Eye (tissue), 1 donor: ENCODE measurements at regions not wholly inside any gene's neighbourhood (a gene's known extent, or its start where the extent isn't known, plus 50 kb on each side); places are given as distances from the start of the nearest gene placed in this dataset.
A peak's percentile ranks its signal among the peaks of the same experiment; 100 is the strongest.
"Not testable (repeated sequence)": the region's sequence is repeated elsewhere in the genome, so short reads cannot be mapped to it uniquely, and the experiment has no call there.

Experiments
- DNase-seq: peaks from one replicate; pipeline ENCODE4 v3.0.0-alpha.2; 2015

GRCh38 chr4:75422998-75423397 is 91.2 kb downstream of the RCHY1 start:
- no peak for DNase-seq

DNA sequence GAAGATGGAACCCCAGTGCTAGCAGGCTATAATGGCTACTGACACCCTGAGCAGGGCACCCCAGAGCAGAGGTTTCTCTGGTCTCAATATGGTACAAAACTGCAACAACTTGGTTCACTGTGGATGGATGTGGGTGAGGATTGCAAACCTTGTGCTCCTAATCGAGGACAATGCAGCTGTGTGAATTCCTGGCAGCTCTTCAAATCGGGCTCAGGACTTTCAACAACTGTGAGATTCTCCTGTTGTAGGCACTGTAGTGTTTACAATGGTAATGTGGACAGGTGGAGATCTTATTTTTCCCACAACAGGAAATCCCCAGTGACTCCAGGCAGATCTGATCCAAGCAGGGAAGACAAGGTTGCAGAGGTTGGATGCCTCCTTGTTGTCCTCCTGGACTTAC is 101.5 kb downstream of the RCHY1 start:
- DNase-seq: no peak

- no peak for DNase-seq
Measured at GRCh38 chr4:75398501-75398900, 115.7 kb downstream of the RCHY1 start.

DNA sequence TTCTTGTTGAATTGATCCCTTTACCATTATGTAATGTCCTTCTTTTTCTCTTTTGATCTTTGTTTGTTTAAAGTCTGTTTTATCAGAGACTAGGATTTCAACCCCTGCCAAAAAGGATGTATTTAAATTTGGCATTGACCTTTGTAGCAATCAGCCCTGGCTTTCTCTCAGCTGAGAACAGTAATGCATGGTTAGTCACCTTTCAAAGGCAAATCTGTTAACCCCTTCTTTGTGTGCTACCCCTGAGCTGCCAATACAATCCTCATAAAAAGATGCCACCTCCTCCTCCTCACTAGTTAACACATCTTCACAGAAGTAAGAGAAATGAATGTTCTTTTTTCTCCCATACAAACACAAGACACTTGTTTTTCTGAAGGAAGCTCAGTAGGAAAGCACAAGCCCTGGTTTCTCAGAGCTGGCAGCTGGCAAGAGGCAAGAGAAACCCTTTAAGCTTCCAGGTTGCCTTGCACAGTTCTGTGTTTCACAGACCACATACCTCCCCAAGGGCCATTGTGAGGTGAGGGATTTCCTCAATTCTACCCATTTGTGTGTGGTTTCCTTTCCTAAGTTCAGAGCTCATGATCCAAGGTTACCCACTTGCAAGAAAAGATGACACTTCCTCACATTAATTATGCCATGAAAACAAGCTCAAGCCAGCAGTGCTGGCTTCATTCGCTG is 122.6 kb downstream of the RCHY1 start:
- DNase-seq: no peak

- DNase-seq: not testable (repeated sequence)
Measured at GRCh38 chr4:75386426-75386825, 127.8 kb downstream of the RCHY1 start.

DNA sequence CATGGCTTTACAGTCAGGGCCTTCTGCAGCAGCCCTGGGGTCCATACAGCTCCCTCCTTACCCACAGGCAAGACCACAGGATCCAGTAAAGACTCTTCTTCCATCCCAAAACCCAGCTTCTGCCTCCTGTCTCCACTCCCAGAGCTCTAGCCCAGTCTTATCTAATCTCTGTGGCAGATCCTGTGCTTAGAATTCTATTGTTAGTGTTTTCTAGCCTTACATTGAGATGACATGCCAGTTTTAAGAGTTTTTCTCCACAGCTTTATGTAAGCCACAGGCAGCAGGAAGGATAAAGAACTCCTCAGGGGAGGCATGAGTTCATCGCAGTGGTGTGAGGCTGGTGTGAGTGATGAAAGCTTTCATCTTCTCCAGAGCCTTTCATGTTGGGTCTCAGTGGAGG is 129.1 kb downstream of the RCHY1 start:
- no peak for DNase-seq

GRCh38 chr4:75376543-75376942 is 137.7 kb downstream of the RCHY1 start:
- no peak for DNase-seq

- DNase-seq: no peak
Measured at GRCh38 chr4:75371915-75372314, 142.3 kb downstream of the RCHY1 start.

DNA sequence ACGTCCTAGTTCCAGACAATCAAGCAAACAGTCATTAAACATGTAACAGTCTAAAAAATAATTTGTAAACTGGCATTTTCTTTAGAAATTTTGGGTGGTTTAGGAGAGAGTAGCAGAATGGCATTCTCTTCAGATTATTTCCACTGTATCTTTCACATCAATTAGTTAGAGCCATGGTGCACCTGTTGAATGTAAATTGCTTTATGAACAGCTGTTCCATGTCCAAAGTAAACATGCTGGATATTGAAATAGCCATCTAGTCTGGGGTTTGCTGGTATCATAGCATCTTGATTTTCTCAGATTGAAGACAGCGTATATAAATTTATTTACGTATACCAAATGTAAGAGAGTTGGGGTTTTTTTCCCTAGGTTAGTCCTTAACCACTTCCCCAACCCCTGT is 143.6 kb downstream of the RCHY1 start:
- peak; percentile 20 for DNase-seq

DNA sequence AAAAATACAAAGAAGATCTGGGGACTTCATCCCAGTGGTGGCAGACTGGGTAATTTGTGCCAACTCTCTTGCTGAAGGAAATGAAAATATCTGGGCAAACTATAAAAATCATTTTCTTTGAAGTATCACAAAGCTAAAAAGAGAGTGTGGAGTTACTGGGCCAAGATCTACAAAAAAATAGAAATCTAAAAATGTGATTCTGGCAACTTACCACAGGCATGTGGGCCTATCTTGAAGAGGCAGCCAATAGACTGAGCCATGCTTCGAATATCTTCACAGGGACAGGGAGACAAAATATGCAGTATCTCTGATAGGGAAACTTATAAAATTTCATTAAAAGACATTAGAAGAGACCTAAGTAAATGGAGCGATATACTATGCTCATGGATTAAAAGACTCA is 168.8 kb downstream of the RCHY1 start:
- DNase-seq: no peak

DNA sequence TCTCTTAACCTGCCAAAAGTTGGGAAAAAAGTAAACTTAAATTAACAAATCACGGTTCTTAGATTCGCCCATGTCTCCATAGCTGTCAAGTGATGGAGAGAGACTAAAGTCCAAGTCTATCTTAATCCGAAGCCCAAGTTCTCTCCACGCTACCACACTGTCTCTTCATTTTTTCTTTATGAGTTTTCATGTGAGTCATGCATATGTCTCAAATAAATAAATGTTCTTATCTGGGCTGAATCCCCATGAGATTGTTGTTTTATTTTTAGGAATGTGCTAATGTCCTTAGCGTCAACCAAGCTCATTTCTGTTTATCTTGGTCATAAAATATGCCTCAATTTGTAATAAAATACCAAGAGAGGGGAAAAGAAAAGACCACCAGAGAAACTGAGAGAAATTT is 169.3 kb downstream of the RCHY1 start:
- no peak for DNase-seq

DNA sequence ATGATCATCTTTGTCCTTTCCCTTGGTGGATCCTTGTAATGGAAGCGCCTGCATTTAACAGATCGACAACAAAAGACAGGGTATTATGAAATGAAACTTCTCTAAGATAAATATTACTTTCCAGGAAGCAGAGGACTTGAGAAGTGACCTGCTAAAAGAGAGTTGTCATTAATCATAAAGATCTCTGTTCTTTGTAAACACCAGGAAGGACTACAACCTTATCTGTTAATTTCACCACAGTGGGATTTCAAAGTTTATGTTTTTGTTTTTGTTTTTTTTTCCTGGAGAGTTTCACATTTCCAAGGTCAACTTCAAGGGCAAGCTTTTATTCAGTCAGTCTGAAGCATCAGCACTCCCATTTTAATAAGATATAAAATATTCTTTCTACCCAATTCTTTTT is 170.9 kb downstream of the RCHY1 start:
- no peak for DNase-seq

DNA sequence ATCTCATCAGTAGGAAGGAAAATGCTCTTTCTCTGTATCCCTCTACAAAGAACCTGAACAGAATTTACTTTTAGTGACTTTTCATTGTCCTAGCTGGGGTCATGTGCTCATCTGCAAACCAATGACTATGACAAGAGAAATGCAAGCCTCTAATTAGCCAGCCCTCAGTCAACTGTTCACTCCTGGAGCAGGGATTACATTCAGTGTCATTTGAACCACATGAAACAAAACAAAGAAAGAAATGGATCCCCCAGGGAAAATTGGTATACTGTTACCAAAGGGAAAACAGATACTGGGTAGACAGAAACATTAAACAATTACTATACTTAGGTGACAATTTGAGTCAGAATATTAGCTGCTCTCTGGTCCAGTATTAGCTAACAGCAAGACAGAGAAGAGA is 173.6 kb downstream of the RCHY1 start:
- no peak for DNase-seq

DNA sequence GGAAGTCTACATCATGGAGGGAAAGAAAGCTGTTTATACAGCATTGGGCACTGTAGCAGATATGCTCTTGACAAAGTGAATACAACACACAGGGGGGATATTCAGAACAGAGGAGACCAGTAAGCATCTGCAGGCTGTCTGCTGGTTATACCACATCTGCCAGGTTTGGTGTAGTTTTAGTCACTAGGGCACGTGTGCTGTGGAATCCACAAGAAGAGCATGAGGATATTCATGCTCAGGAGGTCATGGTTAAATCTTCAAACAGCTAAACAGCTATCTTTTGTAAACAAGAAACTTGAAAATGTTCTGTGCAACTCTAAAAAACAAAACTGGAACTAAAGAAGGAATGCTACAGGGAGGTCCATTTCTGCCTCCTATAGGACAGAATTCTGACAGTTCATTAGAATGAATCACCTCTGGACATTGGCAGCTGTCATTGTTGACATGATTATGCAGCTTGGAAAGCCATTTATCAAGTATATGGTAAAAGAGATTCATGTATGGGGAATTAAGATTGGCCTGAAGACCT is 175.8 kb downstream of the RCHY1 start:
- no peak for DNase-seq

DNA sequence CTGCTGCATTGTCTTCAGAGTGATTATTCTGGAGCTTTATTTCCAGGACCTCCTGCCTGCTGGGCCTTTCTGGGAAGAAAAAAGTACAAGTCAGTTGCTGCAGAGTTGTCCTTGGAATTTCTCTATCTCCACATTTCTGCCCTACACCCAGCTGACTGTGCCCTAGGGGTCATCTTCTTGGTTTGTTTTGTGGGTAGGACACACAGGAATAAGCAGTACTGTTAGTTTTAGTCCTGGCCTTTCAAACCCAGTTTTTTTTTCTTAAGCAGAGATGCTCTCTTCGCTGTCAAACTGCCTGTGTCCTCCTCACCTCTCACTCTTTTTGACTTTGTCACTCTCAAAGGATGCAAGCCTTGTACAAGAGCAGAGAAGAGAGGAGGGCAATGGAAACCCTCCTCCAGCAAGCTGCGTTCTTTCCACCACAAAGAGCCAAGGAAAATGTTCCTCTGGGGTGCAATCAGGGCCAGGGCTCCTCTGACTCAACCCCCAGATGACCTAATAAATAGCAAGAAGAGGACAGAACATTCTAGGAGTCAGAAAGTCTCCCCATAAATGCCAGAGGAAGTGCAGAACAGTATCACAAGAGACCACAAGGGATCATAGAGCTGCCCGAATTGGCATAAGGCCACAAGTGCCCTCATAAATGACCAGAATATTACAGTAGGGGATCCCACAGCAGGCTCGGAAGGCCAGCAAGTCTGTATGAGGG is 186.2 kb downstream of the RCHY1 start:
- no peak for DNase-seq

- no peak for DNase-seq
Measured at GRCh38 chr4:75325318-75325979, 188.8 kb downstream of the RCHY1 start.

- DNase-seq: no peak
Measured at GRCh38 chr4:75321484-75321883, 192.7 kb downstream of the RCHY1 start.

DNA sequence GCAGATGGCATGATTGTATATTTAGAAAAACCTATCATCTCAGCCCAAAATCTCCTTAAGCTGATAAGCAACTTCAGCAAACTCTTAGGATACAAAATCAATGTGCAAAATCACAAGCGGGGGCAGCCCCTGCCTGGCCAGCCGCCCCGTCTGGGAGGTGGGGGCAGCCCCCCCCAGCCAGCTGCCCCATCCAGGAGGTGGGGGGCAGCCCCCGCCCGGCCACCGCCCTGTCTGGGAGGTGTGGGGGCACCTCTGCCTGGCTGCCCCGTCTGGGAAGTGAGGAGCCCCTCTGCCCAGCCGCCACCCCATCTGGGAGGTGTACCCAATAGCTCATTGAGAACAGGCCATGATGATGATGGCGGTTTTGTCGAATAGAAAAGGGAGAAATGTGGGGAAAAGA is 196.6 kb downstream of the RCHY1 start:
- DNase-seq: not testable (repeated sequence)

- DNase-seq: no peak
Measured at GRCh38 chr4:75308049-75308448, 206.2 kb downstream of the RCHY1 start.

- no peak for DNase-seq
Measured at GRCh38 chr4:75306506-75306905, 207.7 kb downstream of the RCHY1 start.

DNA sequence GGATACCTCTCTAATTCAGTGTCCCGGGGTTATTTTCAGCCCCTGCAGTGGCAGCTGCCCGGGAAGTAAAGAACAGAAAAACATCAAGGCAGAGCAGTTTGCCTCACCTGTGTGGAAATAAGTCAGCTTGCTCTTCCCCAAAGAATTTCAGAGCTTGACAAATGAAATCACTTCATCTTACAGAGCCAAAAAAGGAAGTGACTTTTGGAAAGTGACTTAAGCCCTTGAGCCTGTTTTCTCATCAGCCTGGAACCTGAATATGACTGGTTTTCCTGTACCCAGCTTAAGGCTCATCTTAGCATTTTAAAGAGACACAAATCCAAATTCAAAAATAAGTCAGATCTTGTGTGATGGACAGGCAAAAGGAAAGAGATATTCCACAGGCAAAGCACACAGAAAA is 211.6 kb downstream of the RCHY1 start:
- DNase-seq: no peak

- DNase-seq: peak; percentile 60
Measured at GRCh38 chr4:75289914-75290582, 224.2 kb downstream of the RCHY1 start.

- DNase-seq: no peak
Measured at GRCh38 chr4:75287738-75288517, 226.3 kb downstream of the RCHY1 start.
